ENCODE measurements at regions not wholly inside any gene's neighbourhood (a gene's known extent, or its start where the extent isn't known, plus 50 kb on each side); places are given as distances from the start of the nearest gene placed in this dataset.

DNA sequence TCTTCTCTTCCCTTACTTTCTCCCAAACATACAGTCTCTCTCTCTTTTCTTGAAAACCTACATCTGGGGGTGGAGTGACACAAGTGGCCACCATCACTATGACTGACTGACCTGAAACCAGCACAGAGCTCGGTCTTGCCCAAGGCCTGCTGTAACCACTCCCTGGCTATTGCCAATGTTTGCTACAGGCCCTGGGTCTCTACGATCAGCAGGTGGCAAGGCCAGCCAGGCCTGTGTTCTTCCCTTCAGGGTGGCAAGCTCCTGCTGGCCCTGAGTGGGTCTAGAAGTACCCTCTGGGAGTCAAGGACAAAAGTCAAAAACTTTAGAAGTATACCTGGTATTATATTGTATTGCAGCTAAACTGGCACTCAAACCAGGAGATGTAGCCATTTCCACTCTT is 140.9 kb upstream of the TGFBR2 start:
- H3K4me3 ChIP-seq (ENCODE audit: low read length): no peak overlapping the region
- no peaks in the 10 kb centered on the region for H3K36me3 ChIP-seq (ENCODE audit: control insufficient read depth, low read length)
- no peaks in the 10 kb centered on the region for H4K20me1 ChIP-seq (ENCODE audit: control insufficient read depth, insufficient read depth, low read depth, low read length)
- H3K9me2 ChIP-seq (replicated peaks; ENCODE audit: control insufficient read depth, low read length): no peaks in the 10 kb centered on the region
- no peaks in the 10 kb centered on the region for H3K79me2 ChIP-seq (ENCODE audit: control insufficient read depth, low read length)
- H3F3A ChIP-seq (ENCODE audit: control insufficient read depth, insufficient read depth): no peaks in the 10 kb centered on the region
- H3K9me3 ChIP-seq (ENCODE audit: control insufficient read depth, insufficient read depth, low read length): no peaks in the 10 kb centered on the region
- no peak overlapping the region for H3K27ac ChIP-seq (ENCODE audit: low read depth, low read length)
- H3K27me3 ChIP-seq (ENCODE audit: control insufficient read depth, low read length): no peaks in the 10 kb centered on the region
- no peak for TF ChIP-seq EZH2phosphoT487 (IDR thresholded peaks at IDR 0.05; ENCODE audit: borderline replicate concordance, low read length)
- TF ChIP-seq, protein P1, sequence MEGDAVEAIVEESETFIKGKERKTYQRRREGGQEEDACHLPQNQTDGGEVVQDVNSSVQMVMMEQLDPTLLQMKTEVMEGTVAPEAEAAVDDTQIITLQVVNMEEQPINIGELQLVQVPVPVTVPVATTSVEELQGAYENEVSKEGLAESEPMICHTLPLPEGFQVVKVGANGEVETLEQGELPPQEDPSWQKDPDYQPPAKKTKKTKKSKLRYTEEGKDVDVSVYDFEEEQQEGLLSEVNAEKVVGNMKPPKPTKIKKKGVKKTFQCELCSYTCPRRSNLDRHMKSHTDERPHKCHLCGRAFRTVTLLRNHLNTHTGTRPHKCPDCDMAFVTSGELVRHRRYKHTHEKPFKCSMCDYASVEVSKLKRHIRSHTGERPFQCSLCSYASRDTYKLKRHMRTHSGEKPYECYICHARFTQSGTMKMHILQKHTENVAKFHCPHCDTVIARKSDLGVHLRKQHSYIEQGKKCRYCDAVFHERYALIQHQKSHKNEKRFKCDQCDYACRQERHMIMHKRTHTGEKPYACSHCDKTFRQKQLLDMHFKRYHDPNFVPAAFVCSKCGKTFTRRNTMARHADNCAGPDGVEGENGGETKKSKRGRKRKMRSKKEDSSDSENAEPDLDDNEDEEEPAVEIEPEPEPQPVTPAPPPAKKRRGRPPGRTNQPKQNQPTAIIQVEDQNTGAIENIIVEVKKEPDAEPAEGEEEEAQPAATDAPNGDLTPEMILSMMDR (IDR thresholded peaks at IDR 0.05; ENCODE audit: low read depth, low read length, poor library complexity, severe bottlenecking): no peak
- no peak overlapping the region for H3K4me2 ChIP-seq (ENCODE audit: low read length)
- H3K4me1 ChIP-seq (ENCODE audit: control insufficient read depth, low read length): no peaks in the 10 kb centered on the region

GRCh38 chr3:30467596-30468238 is 138.7 kb upstream of the TGFBR2 start:
- Histone ChIP-seq H3K4me1 (ENCODE audit: control insufficient read depth, low read length) (no peaks in the 10 kb centered on the region), H4K20me1 (ENCODE audit: control insufficient read depth, insufficient read depth, low read depth, low read length) (no peaks in the 10 kb centered on the region), H3K27ac (ENCODE audit: low read depth, low read length) (no peak overlapping the region), H3K36me3 (ENCODE audit: control insufficient read depth, low read length) (no peaks in the 10 kb centered on the region), H3F3A (ENCODE audit: control insufficient read depth, insufficient read depth) (no peaks in the 10 kb centered on the region), H3K79me2 (ENCODE audit: control insufficient read depth, low read length) (no peaks in the 10 kb centered on the region), H3K9me2 (replicated peaks; ENCODE audit: control insufficient read depth, low read length) (no peaks in the 10 kb centered on the region), H3K4me3 (ENCODE audit: low read length) (no peak overlapping the region), H3K27me3 (ENCODE audit: control insufficient read depth, low read length) (no peaks in the 10 kb centered on the region), H3K4me2 (ENCODE audit: low read length) (no peak overlapping the region), H3K9me3 (ENCODE audit: control insufficient read depth, insufficient read depth, low read length) (no peaks in the 10 kb centered on the region)
- TF ChIP-seq, protein P1 (IDR thresholded peaks at IDR 0.05; ENCODE audit: low read depth, low read length, poor library complexity, severe bottlenecking): no peak
- TF ChIP-seq EZH2phosphoT487 (IDR thresholded peaks at IDR 0.05; ENCODE audit: borderline replicate concordance, low read length): no peak

DNA sequence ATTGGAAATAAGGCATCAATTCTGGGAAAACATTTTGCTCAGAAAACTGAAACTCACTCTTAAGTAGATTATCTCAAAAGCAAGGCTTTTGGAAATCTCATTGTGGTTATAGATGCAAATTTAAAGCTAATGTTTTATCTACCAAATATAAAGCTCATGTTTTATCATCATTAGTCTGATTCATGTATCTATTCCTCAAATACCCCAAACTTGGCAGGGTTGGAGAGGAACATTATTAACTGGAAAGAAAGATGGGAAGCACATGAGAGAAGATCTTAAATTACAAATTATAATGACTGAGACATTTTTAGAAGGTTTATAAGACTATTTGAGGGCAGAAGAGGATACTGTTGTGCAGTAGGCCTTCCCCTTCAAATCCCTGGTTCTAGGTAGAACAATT is 137.3 kb upstream of the TGFBR2 start:
- no peak overlapping the region for H3K27ac ChIP-seq (ENCODE audit: low read depth, low read length)
- H3K9me2 ChIP-seq (replicated peaks; ENCODE audit: control insufficient read depth, low read length): no peaks in the 10 kb centered on the region
- no peaks in the 10 kb centered on the region for H3K9me3 ChIP-seq (ENCODE audit: control insufficient read depth, insufficient read depth, low read length)
- no peaks in the 10 kb centered on the region for H3K79me2 ChIP-seq (ENCODE audit: control insufficient read depth, low read length)
- no peak overlapping the region for H3K4me3 ChIP-seq (ENCODE audit: low read length)
- no peaks in the 10 kb centered on the region for H3F3A ChIP-seq (ENCODE audit: control insufficient read depth, insufficient read depth)
- H3K27me3 ChIP-seq (ENCODE audit: control insufficient read depth, low read length): no peaks in the 10 kb centered on the region
- TF ChIP-seq, protein P1 (IDR thresholded peaks at IDR 0.05; ENCODE audit: low read depth, low read length, poor library complexity, severe bottlenecking): no peak
- no peak for TF ChIP-seq EZH2phosphoT487 (IDR thresholded peaks at IDR 0.05; ENCODE audit: borderline replicate concordance, low read length)
- H4K20me1 ChIP-seq (ENCODE audit: control insufficient read depth, insufficient read depth, low read depth, low read length): no peaks in the 10 kb centered on the region
- H3K36me3 ChIP-seq (ENCODE audit: control insufficient read depth, low read length): no peaks in the 10 kb centered on the region
- H3K4me1 ChIP-seq (ENCODE audit: control insufficient read depth, low read length): peaks cover under 1% of the 10 kb centered on the region; the same call in 1 of the 2 replicates
- no peak overlapping the region for H3K4me2 ChIP-seq (ENCODE audit: low read length)

All from DOHH2 (cell line).